NB4 (cell line): ENCODE measurements at regions not wholly inside any gene's neighbourhood (a gene's known extent, or its start where the extent isn't known, plus 50 kb on each side); places are given as distances from the start of the nearest gene placed in this dataset.

Experiments used
- DNase-seq: peaks from one replicate; pipeline ENCODE4 v3.0.0; 2010; ENCODE audit warnings: low read depth
- H3K4me3 ChIP-seq: one replicate; pipeline ENCODE4 v1.5.1; 2011; ENCODE audit warnings: mild to moderate bottlenecking, low read depth, low read length, moderate library complexity
- CTCF ChIP-seq: IDR thresholded peaks from one replicate; pipeline ENCODE4 v1.5.1; 2012; ENCODE audit warnings: low read depth, low read length
- MYC ChIP-seq: IDR thresholded peaks from 2 replicates; pipeline ENCODE4 v1.6.1; 2011; ENCODE audit warnings: low read depth, low read length
- POLR2A ChIP-seq: IDR thresholded peaks from 2 replicates; pipeline ENCODE4 v1.6.1; 2011; ENCODE audit warnings: mild to moderate bottlenecking; ENCODE audit not compliant: insufficient read length; ENCODE audit errors: extremely low read depth
- TF ChIP-seq, protein P1 (sequence below): IDR thresholded peaks from 2 replicates; pipeline ENCODE4 v1.6.1; 2011; ENCODE audit warnings: low read depth, low read length

GRCh38 chr20:24761220-24762065 is 187.6 kb upstream of the CST7 start:
- TF ChIP-seq POLR2A (no peak), MYC (no peak), CTCF (no peak)
- TF ChIP-seq, protein P1, sequence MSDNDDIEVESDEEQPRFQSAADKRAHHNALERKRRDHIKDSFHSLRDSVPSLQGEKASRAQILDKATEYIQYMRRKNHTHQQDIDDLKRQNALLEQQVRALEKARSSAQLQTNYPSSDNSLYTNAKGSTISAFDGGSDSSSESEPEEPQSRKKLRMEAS, result no peak
- no peak for DNase-seq
- no peak overlapping the region for H3K4me3 ChIP-seq

DNA sequence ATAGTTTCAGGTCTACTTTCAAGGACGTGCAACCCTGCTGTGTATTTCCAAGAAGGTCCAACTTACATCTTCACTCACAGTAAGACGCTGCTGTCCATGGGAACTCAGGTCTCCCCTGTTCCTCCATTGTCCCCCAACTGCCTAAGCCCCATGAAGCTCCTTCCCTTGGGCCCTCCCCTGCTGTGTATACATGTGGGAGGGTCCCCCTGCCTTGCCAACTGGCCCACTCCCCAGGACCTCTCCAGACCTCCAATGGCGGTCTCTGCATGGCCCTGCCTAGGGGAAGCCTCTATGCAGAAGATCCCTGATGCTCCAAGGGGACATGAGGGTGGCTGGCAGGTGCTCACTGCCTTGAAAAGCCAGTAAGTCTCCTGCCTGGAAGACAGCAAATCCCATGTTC is 186.7 kb upstream of the CST7 start:
- TF ChIP-seq CTCF, result no peak
- TF ChIP-seq MYC, result no peak
- TF ChIP-seq POLR2A, result no peak
- TF ChIP-seq, protein P1, result no peak
- H3K4me3 ChIP-seq, result no peak overlapping the region
- no peak for DNase-seq

- DNase-seq, result no peak
- TF ChIP-seq CTCF (no peak), MYC (no peak), POLR2A (no peak)
- TF ChIP-seq, protein P1, result no peak
- no peak overlapping the region for H3K4me3 ChIP-seq
Measured at GRCh38 chr20:24762791-24763350, 186.2 kb upstream of the CST7 start.

GRCh38 chr20:24763386-24764026 is 185.6 kb upstream of the CST7 start:
- DNase-seq, result no peak
- no peak for TF ChIP-seq CTCF
- H3K4me3 ChIP-seq, result no peak overlapping the region

GRCh38 chr20:24764027-24764793 is 184.9 kb upstream of the CST7 start:
- TF ChIP-seq POLR2A (no peak), CTCF (no peak)
- TF ChIP-seq, protein P1, result no peak
- no peak for DNase-seq
- no peak overlapping the region for H3K4me3 ChIP-seq
